PC-9 (cell line): ENCODE measurements at regions not wholly inside any gene's neighbourhood (a gene's known extent, or its start where the extent isn't known, plus 50 kb on each side); places are given as distances from the start of the nearest gene placed in this dataset.

Experiments used
- BruUV-seq: library from RNA; stranded (reverse); fragments of 400-500 nt; replicated peaks from 2 replicates; lab custom pipeline; 2021; lab: Mats Ljungman, UMichigan
- CTCF ChIA-PET: fragments of 300-600 bp; sonication (Branson Sonifier 250); formaldehyde crosslinking; loops from one replicate; lab custom pipeline; 2022; ENCODE audit warnings: antibody characterized with exemption; lab: Charles Lee
- POLR2A ChIA-PET: fragments of 300-600 bp; sonication (Branson Sonifier 250); formaldehyde crosslinking; loops from one replicate; lab custom pipeline; 2022; ENCODE audit warnings: antibody characterized with exemption; ENCODE audit not compliant: unreplicated experiment; lab: Charles Lee
- DNase-seq, 2 experiments: peaks; one replicate each; pipeline versions ENCODE4 v3.0.0 to v3.0.0-alpha.2; 2015 to 2022; ENCODE audit warnings: mixed read lengths in 1 of 2
- H2AFZ ChIP-seq: fragments of 200-600 bp; sonication (generic); 2 replicates; pipeline ENCODE4 v1.8.1; 2017; ENCODE audit warnings: antibody characterized with exemption
- H3F3A ChIP-seq: fragments of 200-600 bp; sonication (generic); 2 replicates; pipeline ENCODE4 v1.8.1; 2017; ENCODE audit warnings: antibody characterized with exemption, mild to moderate bottlenecking, low read depth; ENCODE audit not compliant: insufficient read depth
- H3K27ac ChIP-seq: fragments of 200-600 bp; sonication (generic); 2 replicates; pipeline ENCODE4 v1.6.1; 2016; ENCODE audit warnings: mixed run types
- H3K27me3 ChIP-seq: fragments of 200-600 bp; sonication (generic); 2 replicates; pipeline ENCODE4 v1.6.1; 2016; ENCODE audit warnings: low read depth, mixed run types; ENCODE audit not compliant: insufficient read depth
- H3K36me3 ChIP-seq: fragments of 200-600 bp; sonication (generic); 2 replicates; pipeline ENCODE4 v1.6.1; 2016; ENCODE audit warnings: low read depth, mixed run types
- H3K4me1 ChIP-seq: fragments of 200-600 bp; sonication (generic); replicated peaks from 2 replicates; pipeline ENCODE4 v1.6.1; 2016; ENCODE audit warnings: mixed run types; ENCODE audit not compliant: insufficient read depth
- H3K4me2 ChIP-seq: fragments of 200-600 bp; sonication (generic); 2 replicates; pipeline ENCODE4 v1.6.1; 2017; ENCODE audit warnings: mixed run types
- H3K4me3 ChIP-seq: fragments of 200-600 bp; sonication (generic); 2 replicates; pipeline ENCODE4 v1.6.1; 2016; ENCODE audit warnings: mixed run types
- H3K79me2 ChIP-seq: fragments of 200-600 bp; sonication (generic); 2 replicates; pipeline ENCODE4 v1.6.1; 2017; ENCODE audit warnings: low read depth, mixed run types
- H3K9me2 ChIP-seq: fragments of 200-600 bp; sonication (generic); 2 replicates; pipeline ENCODE4 v1.8.1; 2017; ENCODE audit warnings: mild to moderate bottlenecking; ENCODE audit not compliant: insufficient read depth
- H3K9me3 ChIP-seq: fragments of 200-600 bp; sonication (generic); 2 replicates; pipeline ENCODE4 v1.8.1; 2016; ENCODE audit warnings: low read depth; ENCODE audit not compliant: insufficient read depth
- H4K20me1 ChIP-seq: fragments of 200-600 bp; sonication (generic); 2 replicates; pipeline ENCODE4 v1.8.1; 2017; ENCODE audit not compliant: insufficient read depth
- CTCF ChIP-seq: fragments of 200-600 bp; sonication (generic); conservative IDR thresholded peaks from 2 replicates; pipeline ENCODE4 v1.6.1; 2017; ENCODE audit warnings: mixed run types, antibody characterized with exemption, mild to moderate bottlenecking, moderate library complexity
- EZH2 ChIP-seq: fragments of 200-600 bp; sonication (generic); IDR thresholded peaks from 2 replicates; pipeline ENCODE4 v1.8.0; 2017; ENCODE audit warnings: antibody characterized with exemption, low read depth
- intact Hi-C: fragments of 100-400 bp; cut with micrococcal nuclease; formaldehyde crosslinking; loops from one replicate; pipeline ENCODE4 v1.10.0; 2022; ENCODE audit not compliant: unreplicated experiment

GRCh38 chr7:81562581-81562980 is 207.3 kb downstream of the HGF start:
- Histone ChIP-seq H3K4me1 (no peaks in the 10 kb centered on the region), H3K4me2 (no peak overlapping the region), H3F3A (no peaks in the 10 kb centered on the region), H3K9me2 (no peaks in the 10 kb centered on the region; the same call in 1 of the 2 replicates), H3K27ac (no peak overlapping the region), H3K79me2 (no peaks in the 10 kb centered on the region), H3K4me3 (no peak overlapping the region), H2AFZ (peak overlapping the region; percentile 60; the same call in 1 of the 2 replicates), H3K36me3 (no peaks in the 10 kb centered on the region), H3K27me3 (no peaks in the 10 kb centered on the region), H4K20me1 (no peaks in the 10 kb centered on the region), H3K9me3 (no peaks in the 10 kb centered on the region)
- intact Hi-C loops = no loop called here
- TF ChIP-seq EZH2 = no peak
- no peak for TF ChIP-seq CTCF
- BruUV-seq = no TSS peak
- POLR2A ChIA-PET = no interaction called here
- no peak for DNase-seq
- CTCF ChIA-PET = no interaction called here

DNA sequence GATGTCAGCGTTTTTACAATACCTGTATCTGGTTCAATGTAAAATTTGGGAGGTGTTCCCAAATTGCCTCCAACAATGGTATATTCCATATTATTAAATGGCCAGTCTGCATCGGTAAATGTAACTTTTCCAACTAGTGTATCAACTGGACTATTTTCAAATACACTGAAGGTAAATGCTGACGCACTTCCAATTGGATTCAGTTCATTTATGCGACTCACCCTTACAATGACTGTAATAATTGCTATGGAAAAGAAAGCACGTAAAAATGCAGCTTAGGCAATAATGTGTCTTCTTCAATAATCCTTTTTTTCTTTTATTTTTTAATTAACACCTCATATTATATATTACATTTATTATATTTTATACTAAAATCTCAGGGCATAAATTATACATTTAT is 209.1 kb downstream of the HGF start:
- POLR2A ChIA-PET = interaction anchor here (0.6 kb wide), 1 partner anchor 57 kb away, joined by 8 read pairs; no protein-coding TSS in a partner anchor
- H3K9me3 ChIP-seq = no peaks in the 10 kb centered on the region
- BruUV-seq = no TSS peak
- no peak overlapping the region for H3K27ac ChIP-seq
- no peaks in the 10 kb centered on the region for H3K79me2 ChIP-seq
- CTCF ChIA-PET = no interaction called here
- DNase-seq = no peak
- H3K36me3 ChIP-seq = no peaks in the 10 kb centered on the region
- H3K4me1 ChIP-seq = no peaks in the 10 kb centered on the region
- no peaks in the 10 kb centered on the region for H3K27me3 ChIP-seq
- TF ChIP-seq CTCF (no peak), EZH2 (no peak)
- no peak overlapping the region for H3K4me3 ChIP-seq
- intact Hi-C loops = no loop called here
- H3F3A ChIP-seq = no peaks in the 10 kb centered on the region
- no peaks in the 10 kb centered on the region for H4K20me1 ChIP-seq
- H2AFZ ChIP-seq = no peak overlapping the region
- no peaks in the 10 kb centered on the region; the same call in 1 of the 2 replicates for H3K9me2 ChIP-seq
- H3K4me2 ChIP-seq = no peak overlapping the region

DNA sequence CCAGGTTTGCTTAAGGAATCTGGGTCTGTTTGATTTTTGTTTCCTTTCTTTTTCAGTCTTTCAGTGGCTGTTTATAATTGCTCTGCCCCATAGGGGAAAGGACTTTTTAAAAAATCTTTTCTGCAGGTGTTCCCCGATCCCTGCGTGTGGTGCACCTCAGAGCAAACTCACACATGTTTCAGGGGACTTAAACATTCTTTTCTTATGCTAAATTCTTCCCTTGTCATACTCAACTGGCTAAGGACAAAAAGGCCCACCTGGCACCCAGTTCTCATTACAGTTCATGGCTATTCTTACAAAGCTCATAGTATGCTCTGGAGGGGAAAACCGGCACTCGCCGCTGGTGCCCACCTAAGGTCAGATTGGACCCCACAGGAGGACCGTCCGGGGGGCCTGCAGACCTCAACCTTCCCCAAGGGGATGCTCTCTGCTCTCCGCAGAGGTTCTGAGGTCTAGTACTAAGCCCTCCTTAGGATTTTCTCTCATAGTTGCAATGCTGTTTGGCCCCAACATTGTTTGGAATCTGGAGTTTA is 220.3 kb downstream of the HGF start:
- no peaks in the 10 kb centered on the region for H3K36me3 ChIP-seq
- ChIA-PET POLR2A (no interaction called here), CTCF (no interaction called here)
- BruUV-seq = no TSS peak
- no peaks in the 10 kb centered on the region for H3K9me2 ChIP-seq
- H2AFZ ChIP-seq = 0 out of 2 replicates have a peak overlapping the region, but pooled peaks have one; percentile 20
- H4K20me1 ChIP-seq = no peaks in the 10 kb centered on the region
- H3K27me3 ChIP-seq = no peaks in the 10 kb centered on the region
- TF ChIP-seq EZH2 = no peak
- no peak for TF ChIP-seq CTCF
- no peak overlapping the region for H3K27ac ChIP-seq
- H3K79me2 ChIP-seq = no peaks in the 10 kb centered on the region
- DNase-seq = no peak
- H3K4me3 ChIP-seq = no peak overlapping the region
- no peak overlapping the region for H3K4me2 ChIP-seq
- H3K4me1 ChIP-seq = no peaks in the 10 kb centered on the region
- intact Hi-C loops = loop anchor here (5.0 kb wide), 1 partner anchor 43 kb away; no protein-coding TSS in a partner anchor
- H3K9me3 ChIP-seq = no peaks in the 10 kb centered on the region
- no peaks in the 10 kb centered on the region for H3F3A ChIP-seq
